ENCODE measurements at regions not wholly inside any gene's neighbourhood (a gene's known extent, or its start where the extent isn't known, plus 50 kb on each side); places are given as distances from the start of the nearest gene placed in this dataset.

DNA sequence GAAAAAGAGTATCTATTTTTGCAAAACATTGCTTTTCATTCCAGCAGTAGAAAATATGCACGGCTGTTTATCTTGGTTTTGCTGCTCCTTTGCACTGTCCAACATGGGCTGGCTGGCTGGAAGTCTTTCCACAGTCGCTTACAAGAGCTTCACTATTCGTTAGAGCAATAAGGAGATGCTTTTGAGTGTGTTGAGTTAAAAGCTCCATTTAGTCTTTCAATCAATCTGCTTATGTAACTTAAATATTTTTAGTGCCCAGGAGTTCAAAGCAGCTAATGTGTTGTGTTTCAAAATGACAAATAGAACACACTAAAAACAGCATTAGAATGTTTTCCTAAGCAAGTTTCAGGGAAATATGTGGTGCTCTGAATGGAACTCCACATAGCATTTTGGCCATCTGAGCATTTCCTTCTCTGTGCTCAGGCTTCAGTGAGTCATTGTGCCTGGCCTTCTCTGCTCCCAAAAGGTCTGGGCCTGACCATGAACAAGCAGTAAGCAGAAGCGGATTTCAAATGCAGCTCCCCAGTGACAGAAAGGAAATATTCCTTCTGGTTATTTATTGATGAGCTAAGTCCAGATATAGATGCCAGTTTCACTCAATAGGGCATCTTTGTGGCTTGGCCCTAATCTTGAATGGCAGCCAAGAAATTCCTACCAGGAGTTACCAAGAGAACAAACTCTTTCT is 580.3 kb downstream of the TENT5A start:
- Histone ChIP-seq H3K4me1 (ENCODE audit: low read length) (no peaks in the 10 kb centered on the region), H3K27ac (ENCODE audit: low read length) (no peak overlapping the region), H3K9me3 (ENCODE audit: insufficient read depth, low read length) (no peaks in the 10 kb centered on the region), H3K36me3 (replicated peaks; ENCODE audit: low read depth, low read length) (no peaks in the 10 kb centered on the region), H3K4me2 (ENCODE audit: low read length) (no peak overlapping the region), H2AFZ (ENCODE audit: low read depth, low read length) (no peak overlapping the region), H3K79me2 (ENCODE audit: low read length) (no peaks in the 10 kb centered on the region), H3K27me3 (ENCODE audit: low read depth, low read length) (no peaks in the 10 kb centered on the region), H4K20me1 (ENCODE audit: insufficient read depth, low read length) (no peaks in the 10 kb centered on the region), H3K4me3 (ENCODE audit: low read length) (no peak overlapping the region), H3K9ac (ENCODE audit: low read length) (no peak overlapping the region)
- TF ChIP-seq EZH2phosphoT487 (IDR thresholded peaks at IDR 0.05; ENCODE audit: low read depth), result no peak
- TF ChIP-seq, protein P1, sequence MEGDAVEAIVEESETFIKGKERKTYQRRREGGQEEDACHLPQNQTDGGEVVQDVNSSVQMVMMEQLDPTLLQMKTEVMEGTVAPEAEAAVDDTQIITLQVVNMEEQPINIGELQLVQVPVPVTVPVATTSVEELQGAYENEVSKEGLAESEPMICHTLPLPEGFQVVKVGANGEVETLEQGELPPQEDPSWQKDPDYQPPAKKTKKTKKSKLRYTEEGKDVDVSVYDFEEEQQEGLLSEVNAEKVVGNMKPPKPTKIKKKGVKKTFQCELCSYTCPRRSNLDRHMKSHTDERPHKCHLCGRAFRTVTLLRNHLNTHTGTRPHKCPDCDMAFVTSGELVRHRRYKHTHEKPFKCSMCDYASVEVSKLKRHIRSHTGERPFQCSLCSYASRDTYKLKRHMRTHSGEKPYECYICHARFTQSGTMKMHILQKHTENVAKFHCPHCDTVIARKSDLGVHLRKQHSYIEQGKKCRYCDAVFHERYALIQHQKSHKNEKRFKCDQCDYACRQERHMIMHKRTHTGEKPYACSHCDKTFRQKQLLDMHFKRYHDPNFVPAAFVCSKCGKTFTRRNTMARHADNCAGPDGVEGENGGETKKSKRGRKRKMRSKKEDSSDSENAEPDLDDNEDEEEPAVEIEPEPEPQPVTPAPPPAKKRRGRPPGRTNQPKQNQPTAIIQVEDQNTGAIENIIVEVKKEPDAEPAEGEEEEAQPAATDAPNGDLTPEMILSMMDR (IDR thresholded peaks at IDR 0.05; ENCODE audit: low read depth, low read length), result no peak

DNA sequence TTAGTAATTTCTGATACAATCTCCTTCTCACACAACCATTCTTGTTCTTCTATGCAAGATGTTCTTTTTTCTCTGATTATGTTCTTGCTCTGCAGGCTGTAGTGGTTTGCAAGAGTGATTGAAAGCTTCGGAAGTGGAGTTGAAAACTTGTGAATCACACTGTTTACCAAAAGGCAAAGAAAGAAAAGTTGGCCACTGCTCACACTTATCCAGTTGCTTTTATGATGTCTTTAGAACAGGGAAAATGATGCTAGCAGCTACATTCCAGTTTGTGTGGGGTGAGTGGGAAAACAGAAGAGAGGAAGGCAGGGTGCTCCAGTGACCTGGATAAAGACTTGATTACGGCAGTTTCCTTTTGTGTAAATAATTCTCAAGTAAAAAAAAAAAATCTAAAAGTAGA is 583.3 kb downstream of the TENT5A start:
- Histone ChIP-seq H3K4me2 (ENCODE audit: low read length) (no peak overlapping the region), H3K36me3 (replicated peaks; ENCODE audit: low read depth, low read length) (no peaks in the 10 kb centered on the region), H3K9ac (ENCODE audit: low read length) (no peak overlapping the region), H3K27ac (ENCODE audit: low read length) (no peak overlapping the region), H3K4me3 (ENCODE audit: low read length) (no peak overlapping the region), H3K9me3 (ENCODE audit: insufficient read depth, low read length) (no peaks in the 10 kb centered on the region), H3K79me2 (ENCODE audit: low read length) (no peaks in the 10 kb centered on the region), H3K27me3 (ENCODE audit: low read depth, low read length) (no peaks in the 10 kb centered on the region), H2AFZ (ENCODE audit: low read depth, low read length) (peak overlapping the region; percentile 10; the same call in 1 of the 2 replicates), H3K4me1 (ENCODE audit: low read length) (no peaks in the 10 kb centered on the region), H4K20me1 (ENCODE audit: insufficient read depth, low read length) (no peaks in the 10 kb centered on the region)
- TF ChIP-seq, protein P1 (IDR thresholded peaks at IDR 0.05; ENCODE audit: low read depth, low read length), result no peak

DNA sequence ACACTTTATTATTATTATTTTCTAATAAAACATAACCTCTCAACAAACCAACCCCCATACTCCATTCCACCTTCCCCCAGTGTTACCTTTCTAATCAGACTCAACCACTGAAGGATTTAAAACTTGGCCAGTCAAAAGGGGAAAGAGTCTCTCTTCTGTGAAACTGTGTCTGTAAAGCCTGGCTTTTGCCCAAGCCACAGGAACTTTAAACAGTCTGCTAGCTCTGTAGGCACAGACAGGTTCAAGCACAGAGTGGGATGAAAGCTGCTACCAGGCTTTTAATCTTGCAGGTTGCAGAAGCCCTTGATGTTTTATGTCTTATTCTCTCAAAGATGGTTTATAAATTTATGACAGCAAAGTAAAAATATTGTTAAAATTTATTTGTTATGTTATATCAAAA is 585.7 kb downstream of the TENT5A start:
- Histone ChIP-seq H3K9ac (ENCODE audit: low read length) (no peak overlapping the region), H3K4me2 (ENCODE audit: low read length) (no peak overlapping the region), H3K79me2 (ENCODE audit: low read length) (no peaks in the 10 kb centered on the region), H2AFZ (ENCODE audit: low read depth, low read length) (no peak overlapping the region), H3K36me3 (replicated peaks; ENCODE audit: low read depth, low read length) (no peaks in the 10 kb centered on the region), H3K9me3 (ENCODE audit: insufficient read depth, low read length) (no peaks in the 10 kb centered on the region), H3K27me3 (ENCODE audit: low read depth, low read length) (no peaks in the 10 kb centered on the region), H4K20me1 (ENCODE audit: insufficient read depth, low read length) (no peaks in the 10 kb centered on the region), H3K4me1 (ENCODE audit: low read length) (no peaks in the 10 kb centered on the region), H3K27ac (ENCODE audit: low read length) (no peak overlapping the region), H3K4me3 (ENCODE audit: low read length) (no peak overlapping the region)
- TF ChIP-seq, protein P1 (IDR thresholded peaks at IDR 0.05; ENCODE audit: low read depth, low read length), result no peak
- TF ChIP-seq EZH2phosphoT487 (IDR thresholded peaks at IDR 0.05; ENCODE audit: low read depth), result no peak

DNA sequence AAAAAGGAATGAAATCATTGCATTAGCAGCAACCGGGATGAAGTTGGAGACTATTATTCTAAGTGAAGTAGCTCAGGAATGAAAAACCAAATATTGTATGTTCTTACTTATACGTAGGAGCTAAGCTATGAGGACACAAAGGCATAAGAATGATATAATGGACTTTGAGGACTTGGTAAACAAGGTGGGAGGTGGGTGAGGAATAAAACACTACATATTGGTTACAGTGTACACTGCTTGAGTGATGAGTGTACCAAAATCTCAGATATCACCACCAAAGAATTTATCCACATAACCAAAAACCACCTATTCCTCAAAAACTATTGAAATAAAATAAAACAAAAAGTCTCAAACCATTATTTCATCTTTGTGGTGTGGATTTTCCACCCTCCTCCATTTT is 593.5 kb downstream of the TENT5A start:
- no peak overlapping the region for H2AFZ ChIP-seq (ENCODE audit: low read depth, low read length)
- H3K79me2 ChIP-seq (ENCODE audit: low read length), result no peaks in the 10 kb centered on the region
- H3K4me2 ChIP-seq (ENCODE audit: low read length), result no peak overlapping the region
- H3K27ac ChIP-seq (ENCODE audit: low read length), result no peak overlapping the region
- no peaks in the 10 kb centered on the region for H3K27me3 ChIP-seq (ENCODE audit: low read depth, low read length)
- no peak overlapping the region for H3K9ac ChIP-seq (ENCODE audit: low read length)
- TF ChIP-seq EZH2phosphoT487 (IDR thresholded peaks at IDR 0.05; ENCODE audit: low read depth), result no peak
- TF ChIP-seq, protein P1 (IDR thresholded peaks at IDR 0.05; ENCODE audit: low read depth, low read length), result no peak
- no peaks in the 10 kb centered on the region for H3K4me1 ChIP-seq (ENCODE audit: low read length)
- H4K20me1 ChIP-seq (ENCODE audit: insufficient read depth, low read length), result no peaks in the 10 kb centered on the region
- H3K36me3 ChIP-seq (replicated peaks; ENCODE audit: low read depth, low read length), result no peaks in the 10 kb centered on the region
- H3K4me3 ChIP-seq (ENCODE audit: low read length), result no peak overlapping the region
- no peaks in the 10 kb centered on the region for H3K9me3 ChIP-seq (ENCODE audit: insufficient read depth, low read length)
